Upper lobe of left lung (tissue), 6 donors: ENCODE measurements at regions not wholly inside any gene's neighbourhood (a gene's known extent, or its start where the extent isn't known, plus 50 kb on each side); places are given as distances from the start of the nearest gene placed in this dataset.
A peak's percentile ranks its signal among the peaks of the same experiment; 100 is the strongest.

Experiments
- ATAC-seq, 2 donors: fragments of 200-7000 bp; cut with Tn5 transposase; one replicate each; pipeline ENCODE4 v1.9.1; 2022; ENCODE audit warnings: mild to moderate bottlenecking in 2 of 2, moderate library complexity in 2 of 2; ENCODE audit not compliant: low FRiP score in 2 of 2
- DNase-seq, 2 donors: peaks; one replicate each; pipeline ENCODE4 v3.0.0-alpha.2; 2019 to 2020
- H3K27ac ChIP-seq, 4 donors: fragments of 200-600 bp; sonication (generic); one replicate each; pipeline ENCODE4 v1.5.1; 2016 to 2019
- H3K27me3 ChIP-seq, 4 donors: fragments of 200-600 bp; sonication (generic); one replicate each; pipeline ENCODE4 v1.5.1; 2017 to 2019
- H3K36me3 ChIP-seq, 4 donors: fragments of 200-600 bp; sonication (generic); one replicate each; pipeline ENCODE4 v1.5.1; 2016 to 2019
- H3K4me1 ChIP-seq, 4 donors: fragments of 200-600 bp; sonication (generic); one replicate each; pipeline ENCODE4 v1.5.1; 2018 to 2019
- H3K4me3 ChIP-seq, 4 donors: fragments of 200-600 bp; sonication (generic); one replicate each; pipeline ENCODE4 v1.5.1; 2017 to 2019; ENCODE audit warnings: mild to moderate bottlenecking in 2 of 4, moderate library complexity in 1 of 4
- H3K9me3 ChIP-seq, 4 donors: fragments of 200-600 bp; sonication (generic); one replicate each; pipeline ENCODE4 v1.5.1; 2018 to 2019
- CTCF ChIP-seq, 6 experiments: fragments of 450-650 bp in 4 of 6; fragments of 200-600 bp in 2 of 6; sonication (generic) in 2 of 6; IDR thresholded peaks; one replicate each; pipeline ENCODE4 v1.5.1; 2016 to 2019; ENCODE audit warnings: antibody characterized with exemption in 6 of 6
- EP300 ChIP-seq, 4 donors: sonication (generic); formaldehyde crosslinking; IDR thresholded peaks; one replicate each; pipeline ENCODE4 v1.5.1; 2017; ENCODE audit warnings: antibody characterized with exemption in 4 of 4, control low read depth in 2 of 4
- POLR2A ChIP-seq, 4 donors: fragments of 450-650 bp; IDR thresholded peaks; one replicate each; pipeline ENCODE4 v1.5.1; 2016 to 2017; ENCODE audit warnings: antibody characterized with exemption in 4 of 4, mild to moderate bottlenecking in 2 of 4
- POLR2AphosphoS5 ChIP-seq, 2 donors: sonication (generic); formaldehyde crosslinking; IDR thresholded peaks; one replicate each; pipeline ENCODE4 v1.5.1; 2017; ENCODE audit warnings: antibody characterized with exemption in 2 of 2
- WGBS, 2 donors: methylation state at CpG; one replicate each; pipeline ENCODE4 v1.1.5; 2017 to 2018; 5-methylcytosine and 5-hydroxymethylcytosine counted together
- donor health status: DM: no; HTN: no; CAD: no; lungs with moderate emphysema.
- donor health status: DM: no; HTN: yes; CAD: no; lungs with severe emphysema.

- ATAC-seq (no peak), DNase-seq (no peak)
- no peak overlapping the region for H3K27ac ChIP-seq
- H3K36me3 ChIP-seq: no peaks in the 10 kb centered on the region
- WGBS, 2 donors: 74 to 92% methylated on average over 5 to 10 of the region's 10 CpGs
- H3K4me1 ChIP-seq: peaks cover 9 to 12% (median 11%) of the 10 kb centered on the region in 4 donors
- no peaks in the 10 kb centered on the region for H3K27me3 ChIP-seq
- TF ChIP-seq EP300 (IDR thresholded peaks at IDR 0.05): no peak
- TF ChIP-seq POLR2A (IDR thresholded peaks at IDR 0.05): no peak
- no peak for TF ChIP-seq CTCF (IDR thresholded peaks at IDR 0.05)
- TF ChIP-seq POLR2AphosphoS5 (IDR thresholded peaks at IDR 0.05): no peak
- no peaks in the 10 kb centered on the region for H3K9me3 ChIP-seq
- H3K4me3 ChIP-seq: no peak overlapping the region
Observed at GRCh38 chr2:236935631-236936445, 149.9 kb upstream of the COPS8 start.

GRCh38 chr2:236936446-236936940 is 149.2 kb upstream of the COPS8 start:
- no peaks in the 10 kb centered on the region for H3K9me3 ChIP-seq
- no peaks in the 10 kb centered on the region for H3K36me3 ChIP-seq
- 82 to 84% methylated on average over 3 to 7 of the region's 7 CpGs for WGBS, 2 donors
- no peak overlapping the region for H3K4me3 ChIP-seq
- DNase-seq (no peak), ATAC-seq (no peak)
- peaks cover 11 to 15% (median 12%) of the 10 kb centered on the region in 4 donors for H3K4me1 ChIP-seq
- TF ChIP-seq POLR2A (IDR thresholded peaks at IDR 0.05): no peak
- no peak for TF ChIP-seq EP300 (IDR thresholded peaks at IDR 0.05)
- no peak for TF ChIP-seq POLR2AphosphoS5 (IDR thresholded peaks at IDR 0.05)
- TF ChIP-seq CTCF (IDR thresholded peaks at IDR 0.05): no peak
- H3K27me3 ChIP-seq: no peaks in the 10 kb centered on the region
- H3K27ac ChIP-seq: no peak overlapping the region

- TF ChIP-seq EP300 (IDR thresholded peaks at IDR 0.05) (no peak), POLR2AphosphoS5 (IDR thresholded peaks at IDR 0.05) (no peak), POLR2A (IDR thresholded peaks at IDR 0.05) (no peak), CTCF (IDR thresholded peaks at IDR 0.05) (no peak)
- Histone ChIP-seq H3K4me3 (no peak overlapping the region), H3K27me3 (no peaks in the 10 kb centered on the region), H3K9me3 (no peaks in the 10 kb centered on the region), H3K4me1 (peaks cover 11 to 16% (median 12%) of the 10 kb centered on the region in 4 donors), H3K36me3 (no peaks in the 10 kb centered on the region), H3K27ac (no peak overlapping the region)
- DNase-seq (no peak), ATAC-seq (peak in 1 of 2 donors; percentile 48)
- WGBS, 2 donors: 58 to 61% methylated on average over 3 of the region's 3 CpGs
Observed at GRCh38 chr2:236938126-236938525, 147.6 kb upstream of the COPS8 start.

- H3K27me3 ChIP-seq: no peaks in the 10 kb centered on the region
- H3K4me1 ChIP-seq: peaks cover 11 to 16% (median 12%) of the 10 kb centered on the region in 4 donors
- H3K9me3 ChIP-seq: no peaks in the 10 kb centered on the region
- no peak overlapping the region for H3K27ac ChIP-seq
- WGBS, 2 donors: 83 to 91% methylated on average over 1 to 2 of the region's 2 CpGs
- TF ChIP-seq POLR2AphosphoS5 (IDR thresholded peaks at IDR 0.05): no peak
- TF ChIP-seq EP300 (IDR thresholded peaks at IDR 0.05): no peak
- TF ChIP-seq POLR2A (IDR thresholded peaks at IDR 0.05): no peak
- no peak for TF ChIP-seq CTCF (IDR thresholded peaks at IDR 0.05)
- H3K36me3 ChIP-seq: no peaks in the 10 kb centered on the region
- H3K4me3 ChIP-seq: no peak overlapping the region
- no peak for ATAC-seq
- DNase-seq: no peak
Observed at GRCh38 chr2:236939271-236939670, 146.4 kb upstream of the COPS8 start.
